HFFc6 (cell line): ENCODE measurements at regions not wholly inside any gene's neighbourhood (a gene's known extent, or its start where the extent isn't known, plus 50 kb on each side); places are given as distances from the start of the nearest gene placed in this dataset.
"Not testable (repeated sequence)": the region's sequence is repeated elsewhere in the genome, so short reads cannot be mapped to it uniquely, and the experiment has no call there.

Experiments
- DNase-seq: peaks from one replicate; pipeline ENCODE4 v3.0.0-alpha.2; 2018
- H3K27ac Mint-ChIP-seq: 2 replicates; pipeline ENCODE4 v1.8.0; 2020; ENCODE audit warnings: mild to moderate bottlenecking, mixed read lengths
- H3K27me3 Mint-ChIP-seq: 2 replicates; pipeline ENCODE4 v1.8.0; 2021; ENCODE audit warnings: mild to moderate bottlenecking, moderate library complexity, mixed read lengths; ENCODE audit not compliant: insufficient read depth
- H3K36me3 Mint-ChIP-seq: 2 replicates; pipeline ENCODE4 v1.8.0; 2021; ENCODE audit warnings: low read depth, mixed read lengths
- H3K4me1 Mint-ChIP-seq: 2 replicates; pipeline ENCODE4 v1.8.0; 2020; ENCODE audit warnings: low read depth, mixed read lengths
- H3K4me3 Mint-ChIP-seq: 2 replicates; pipeline ENCODE4 v1.8.0; 2020; ENCODE audit warnings: mild to moderate bottlenecking, moderate library complexity, mixed read lengths
- H3K9me3 Mint-ChIP-seq: 2 replicates; pipeline ENCODE4 v1.8.0; 2020; ENCODE audit warnings: mild to moderate bottlenecking, mixed read lengths
- CTCF ChIP-seq: fragments of 200-600 bp; sonication (generic); IDR thresholded peaks from 2 replicates; pipeline ENCODE4 v1.5.0; 2021; ENCODE audit warnings: antibody characterized with exemption, mild to moderate bottlenecking

DNA sequence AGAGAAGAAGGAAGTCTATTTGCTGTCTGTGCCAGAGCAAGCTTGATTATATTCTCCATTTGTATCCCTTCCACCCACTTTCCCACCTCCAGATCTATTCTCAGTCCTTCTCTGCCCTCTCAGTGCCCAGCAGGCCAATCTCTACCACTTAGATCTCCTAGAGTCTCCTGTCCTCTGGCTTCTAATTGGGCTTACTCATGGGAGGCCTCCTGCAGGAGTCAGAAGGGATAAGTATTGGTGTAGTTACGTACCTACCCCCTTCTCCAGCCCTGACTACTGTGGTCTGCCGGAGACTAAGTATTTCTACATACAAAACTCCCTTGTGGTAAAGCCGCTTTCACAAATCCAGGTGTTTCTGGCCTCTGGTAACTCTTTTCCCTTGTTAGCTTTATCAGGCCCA is 221.2 kb downstream of the PTGER3 start:
- Mint-ChIP-seq H3K4me3 (no peak overlapping the region), H3K36me3 (no peaks in the 10 kb centered on the region), H3K27me3 (no peaks in the 10 kb centered on the region; the same call in 1 of the 2 replicates), H3K4me1 (no peaks in the 10 kb centered on the region), H3K27ac (no peak overlapping the region), H3K9me3 (peaks cover 18% of the 10 kb centered on the region)
- TF ChIP-seq CTCF: no peak
- no peak for DNase-seq

GRCh38 chr1:70827030-70827429 is 220.6 kb downstream of the PTGER3 start:
- Mint-ChIP-seq H3K36me3 (no peaks in the 10 kb centered on the region), H3K9me3 (peaks cover 18% of the 10 kb centered on the region)

DNA sequence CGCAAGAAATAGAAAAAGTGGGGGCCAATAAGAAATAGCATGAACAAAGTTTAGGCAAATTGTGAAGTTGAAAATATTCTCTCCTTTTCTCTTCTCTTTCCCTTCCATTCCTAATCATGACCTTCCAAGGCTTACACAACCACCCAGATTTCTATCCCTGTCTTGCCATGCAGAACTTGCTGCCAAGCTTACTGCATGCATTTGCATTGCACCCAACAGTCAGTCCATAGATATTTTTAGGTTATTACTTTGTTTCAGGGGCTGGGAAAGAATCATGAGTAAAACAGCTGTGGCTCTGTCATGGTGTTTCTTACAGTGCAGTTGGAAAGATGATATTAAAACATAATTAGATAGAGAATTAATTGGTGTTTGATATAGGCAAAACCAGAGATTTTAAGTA is 219.4 kb downstream of the PTGER3 start:
- Mint-ChIP-seq H3K9me3 (peaks cover 14% of the 10 kb centered on the region), H3K27ac (no peak overlapping the region), H3K27me3 (no peaks in the 10 kb centered on the region), H3K4me1 (no peaks in the 10 kb centered on the region), H3K4me3 (no peak overlapping the region), H3K36me3 (no peaks in the 10 kb centered on the region)
- DNase-seq: no peak
- TF ChIP-seq CTCF: no peak

More at GRCh38 chr1:70827030-70827429, 220.6 kb downstream of the PTGER3 start:
- H3K27ac Mint-ChIP-seq: no peak overlapping the region
- no peaks in the 10 kb centered on the region; the same call in 1 of the 2 replicates for H3K27me3 Mint-ChIP-seq
- no peak overlapping the region for H3K4me3 Mint-ChIP-seq
- no peak for DNase-seq
- no peaks in the 10 kb centered on the region for H3K4me1 Mint-ChIP-seq
- TF ChIP-seq CTCF: no peak

DNA sequence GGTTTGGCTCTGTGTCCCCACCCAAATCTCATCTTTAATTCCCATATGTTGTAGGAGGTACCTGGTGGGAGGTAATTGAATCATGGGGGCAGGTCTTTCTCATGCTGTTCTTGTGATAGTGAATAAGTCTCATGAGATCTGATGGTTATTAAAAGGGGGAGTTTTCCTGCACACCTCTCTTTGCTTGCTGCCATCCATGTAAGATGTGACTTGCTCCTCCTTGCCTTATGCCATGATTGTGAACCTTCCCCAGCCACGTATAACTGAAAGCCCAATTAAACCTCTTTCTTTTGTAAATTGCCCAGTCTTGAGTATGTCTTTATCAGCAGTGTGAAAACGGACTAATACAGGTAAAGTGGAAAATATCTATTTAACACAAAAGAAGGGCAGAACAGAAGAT is 213.3 kb downstream of the PTGER3 start:
- not testable (repeated sequence) for DNase-seq, H3K4me3 Mint-ChIP-seq, H3K36me3 Mint-ChIP-seq, H3K27ac Mint-ChIP-seq, H3K27me3 Mint-ChIP-seq, H3K4me1 Mint-ChIP-seq
- H3K9me3 Mint-ChIP-seq: peaks cover 18% of the 10 kb centered on the region

- no peak for DNase-seq
- Mint-ChIP-seq H3K27ac (no peak overlapping the region), H3K4me3 (no peak overlapping the region), H3K4me1 (no peaks in the 10 kb centered on the region; the same call in 1 of the 2 replicates), H3K27me3 (no peaks in the 10 kb centered on the region), H3K9me3 (peaks cover 15% of the 10 kb centered on the region), H3K36me3 (peaks cover 6% of the 10 kb centered on the region; the same call in 1 of the 2 replicates)
- TF ChIP-seq CTCF: no peak
Observed at GRCh38 chr1:70836456-70836855, 211.2 kb downstream of the PTGER3 start.

DNA sequence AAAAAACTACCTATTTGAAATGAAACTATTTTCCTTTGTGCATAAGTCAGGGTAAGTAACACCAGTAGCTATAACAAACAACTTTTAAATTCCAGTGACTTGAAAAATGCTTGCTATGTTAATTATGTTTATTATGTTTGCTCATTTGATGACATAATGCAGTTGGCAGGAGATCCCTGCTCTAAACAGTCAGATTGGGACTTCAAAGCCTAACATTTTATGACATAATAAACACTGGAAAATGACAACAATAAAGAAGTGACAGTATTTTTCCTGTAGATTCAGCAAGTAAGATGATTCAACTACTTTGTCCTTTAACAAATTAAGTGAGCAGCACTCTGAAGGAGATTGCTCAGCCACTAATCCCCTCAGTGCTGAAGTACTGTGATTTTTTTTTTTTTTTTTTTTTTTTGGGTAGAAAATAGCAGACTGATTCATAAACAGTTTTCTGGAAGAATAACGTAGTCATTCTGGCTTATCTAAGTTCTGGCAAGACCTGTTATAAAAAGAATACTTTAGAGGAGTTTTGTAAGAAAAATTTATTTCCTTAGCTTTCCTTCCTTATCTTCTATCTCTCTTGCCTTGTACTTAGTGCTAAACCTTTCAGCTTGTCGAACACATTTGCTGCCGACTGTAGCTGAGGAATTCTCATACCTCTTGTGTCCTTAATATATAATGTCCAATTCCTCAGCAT is 207.2 kb downstream of the PTGER3 start:
- TF ChIP-seq CTCF: no peak
- Mint-ChIP-seq H3K36me3 (peaks cover 7% of the 10 kb centered on the region), H3K27me3 (no peaks in the 10 kb centered on the region), H3K9me3 (peaks cover 18% of the 10 kb centered on the region), H3K4me1 (peaks cover 8% of the 10 kb centered on the region; the same call in 1 of the 2 replicates), H3K27ac (no peak overlapping the region), H3K4me3 (no peak overlapping the region)
- peak; percentile 25 for DNase-seq
